ENCODE measurements at regions not wholly inside any gene's neighbourhood (a gene's known extent, or its start where the extent isn't known, plus 50 kb on each side); places are given as distances from the start of the nearest gene placed in this dataset.
A peak's percentile ranks its signal among the peaks of the same experiment; 100 is the strongest.

- ATAC-seq: no peak
- Histone ChIP-seq H3K9me3 (no peaks in the 10 kb centered on the region), H3K36me3 (ENCODE audit: low read depth) (no peaks in the 10 kb centered on the region), H3K4me3 (no peak overlapping the region), H3K4me1 (ENCODE audit: low read depth) (peaks cover 18% of the 10 kb centered on the region)
- TF ChIP-seq CTCF (IDR thresholded peaks at IDR 0.05): no peak
- intact Hi-C loops (cut with DNase I, micrococcal nuclease): no loop called here
- no peak for DNase-seq
Measured at GRCh38 chr6:104625536-104625935, 234.2 kb downstream of the HACE1 start.

DNA sequence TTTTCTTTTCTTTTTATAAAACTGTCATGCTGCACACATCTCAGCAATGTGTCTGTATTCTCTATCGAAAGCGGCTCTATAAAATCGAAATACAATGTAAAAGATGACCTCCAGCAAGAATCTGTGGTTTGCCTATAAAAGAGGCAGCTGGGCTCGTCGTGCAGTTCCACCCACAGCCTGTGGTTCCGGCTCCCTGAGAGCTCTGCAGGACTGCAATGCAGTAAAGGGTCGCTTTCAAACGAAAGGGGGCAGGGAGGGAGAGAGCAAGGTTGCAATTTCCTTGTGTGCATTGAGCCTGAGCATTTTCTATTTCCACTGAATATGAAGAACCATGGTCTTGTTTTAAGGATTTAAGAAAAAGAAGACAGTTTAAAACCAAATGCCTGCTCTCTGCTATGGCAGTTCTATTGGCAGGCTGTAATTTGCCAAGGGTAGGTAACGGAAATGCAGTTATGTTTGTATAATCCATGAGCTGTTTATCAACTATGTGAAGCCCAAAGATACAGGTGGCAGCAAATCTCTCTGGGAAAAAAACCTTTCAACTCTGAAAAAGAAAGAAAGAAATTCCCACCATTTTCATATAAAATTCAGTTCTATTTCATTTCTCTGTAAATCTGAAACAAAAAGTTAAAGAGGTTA, 236.5 kb downstream of the HACE1 start:
- Histone ChIP-seq H3K9me3 (no peaks in the 10 kb centered on the region), H3K36me3 (ENCODE audit: low read depth) (no peaks in the 10 kb centered on the region), H3K4me1 (ENCODE audit: low read depth) (peaks cover 9% of the 10 kb centered on the region), H3K4me3 (no peak overlapping the region)
- ATAC-seq (peak; percentile 75), DNase-seq (peak in 2 of 3 donors; percentile 24 to 25)
- TF ChIP-seq CTCF (IDR thresholded peaks at IDR 0.05): no peak
- intact Hi-C loops (cut with DNase I, micrococcal nuclease): no loop called here

DNA sequence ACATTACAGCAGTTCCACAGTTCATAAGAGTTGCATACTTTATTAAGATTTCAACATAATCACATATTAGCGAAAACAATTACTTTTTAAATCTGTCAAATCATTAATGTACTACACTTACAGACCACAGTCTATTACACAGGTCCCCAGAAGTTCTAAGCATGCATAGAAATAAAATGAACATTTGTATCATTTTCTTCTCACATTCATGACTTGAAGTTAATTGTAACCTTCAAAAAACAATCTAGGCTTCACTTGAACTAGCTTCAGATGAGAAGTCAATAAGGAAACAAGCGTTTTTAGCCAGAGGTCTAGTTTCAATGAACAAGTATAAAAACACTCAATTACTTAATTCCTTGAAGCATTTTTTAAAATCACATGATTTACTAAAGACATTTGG, 238.3 kb downstream of the HACE1 start:
- Histone ChIP-seq H3K36me3 (ENCODE audit: low read depth) (no peaks in the 10 kb centered on the region), H3K4me1 (ENCODE audit: low read depth) (peaks cover 9% of the 10 kb centered on the region), H3K4me3 (no peak overlapping the region), H3K9me3 (no peaks in the 10 kb centered on the region)
- TF ChIP-seq CTCF (IDR thresholded peaks at IDR 0.05): no peak
- ATAC-seq (no peak), DNase-seq (no peak)
- intact Hi-C loops (cut with DNase I, micrococcal nuclease): no loop called here

DNA sequence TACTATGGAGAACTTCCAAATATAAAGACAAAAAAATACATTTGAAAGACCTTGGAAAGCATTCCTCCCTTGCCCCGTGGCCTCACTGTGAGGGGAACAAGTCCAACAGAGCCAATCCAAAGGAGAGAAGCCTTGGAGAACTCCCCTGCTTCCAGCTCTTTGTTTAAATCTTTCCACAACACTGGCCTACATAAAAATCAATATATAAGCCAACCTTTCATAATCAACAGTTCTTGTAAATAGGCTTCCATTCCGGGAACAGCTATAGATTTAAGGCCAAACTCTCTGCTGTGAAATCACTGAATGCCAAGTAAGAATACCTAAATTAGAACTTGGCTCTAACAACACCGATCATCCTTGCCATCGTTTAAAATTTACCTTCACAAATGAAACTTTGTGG, 242.1 kb downstream of the HACE1 start:
- intact Hi-C loops (cut with DNase I, micrococcal nuclease): no loop called here
- no peak for TF ChIP-seq CTCF (IDR thresholded peaks at IDR 0.05)
- H3K4me1 ChIP-seq (ENCODE audit: low read depth): no peaks in the 10 kb centered on the region
- DNase-seq: no peak
- no peaks in the 10 kb centered on the region for H3K36me3 ChIP-seq (ENCODE audit: low read depth)
- H3K4me3 ChIP-seq: no peak overlapping the region
- H3K9me3 ChIP-seq: no peaks in the 10 kb centered on the region
- no peak for ATAC-seq

DNA sequence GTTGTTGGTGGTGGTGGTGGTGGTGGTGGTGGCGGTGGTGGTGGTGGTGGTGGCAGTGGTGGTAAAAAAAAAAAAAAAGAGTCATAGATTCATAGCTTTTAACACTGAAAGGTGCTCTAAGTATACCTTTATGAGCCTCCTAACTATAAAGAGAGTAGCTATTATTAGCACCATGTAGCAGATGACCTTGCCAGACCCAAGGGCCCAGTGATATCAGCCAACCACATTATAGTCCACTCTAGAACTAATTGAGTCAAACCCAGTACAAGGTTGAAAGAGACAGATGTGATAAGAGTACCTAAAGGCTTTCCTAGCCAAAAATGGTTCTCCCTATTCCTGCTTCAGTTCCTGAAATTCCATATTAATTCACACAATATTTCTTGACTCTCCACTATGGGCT, 245.3 kb downstream of the HACE1 start:
- ATAC-seq: no peak
- no peak for TF ChIP-seq CTCF (IDR thresholded peaks at IDR 0.05)
- Histone ChIP-seq H3K9me3 (no peaks in the 10 kb centered on the region), H3K4me1 (ENCODE audit: low read depth) (no peaks in the 10 kb centered on the region), H3K4me3 (no peak overlapping the region), H3K36me3 (ENCODE audit: low read depth) (no peaks in the 10 kb centered on the region)
- intact Hi-C loops (cut with DNase I, micrococcal nuclease): no loop called here
- DNase-seq: no peak

Measured in mucosa of descending colon (tissue), 3 donors.